NCI-H345 treated with DMSO at 0.1 percent for 48 hours (cell line): ENCODE measurements at regions not wholly inside any gene's neighbourhood (a gene's known extent, or its start where the extent isn't known, plus 50 kb on each side); places are given as distances from the start of the nearest gene placed in this dataset.
"Not testable (repeated sequence)": the region's sequence is repeated elsewhere in the genome, so short reads cannot be mapped to it uniquely, and the experiment has no call there.

Experiments used
- DNase-seq: peaks from one replicate; lab custom pipeline; 2025; ENCODE audit not compliant: unreplicated experiment; lab: John Stamatoyannopoulos, UW

- DNase-seq, result no peak
These were observed 498.2 kb downstream of the IRS2 start for GRCh38 chr13:109288151-109288709.

- DNase-seq, result no peak
These were observed 498.8 kb downstream of the IRS2 start for GRCh38 chr13:109287553-109287952.

DNA sequence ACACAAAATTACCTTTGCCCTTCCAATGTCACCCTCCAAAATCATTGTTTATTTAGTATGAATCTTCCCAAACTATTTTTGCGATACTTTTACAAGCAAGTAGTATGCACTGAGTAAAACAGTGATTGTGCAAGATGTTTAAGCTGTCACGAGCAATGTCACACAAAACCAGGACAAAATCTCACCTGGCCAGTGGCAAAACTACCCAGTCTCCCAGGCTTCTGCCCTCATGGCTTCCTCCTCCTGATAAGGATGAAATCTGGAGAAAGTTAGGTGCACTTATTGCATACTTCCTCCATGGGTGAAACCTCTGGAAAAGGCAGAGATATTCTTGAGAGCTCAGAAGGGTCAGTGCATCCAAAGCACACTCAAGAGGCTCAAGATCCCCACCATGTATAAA, 500.8 kb downstream of the IRS2 start:
- no peak for DNase-seq

- no peak for DNase-seq
These were observed 504.3 kb downstream of the IRS2 start for GRCh38 chr13:109281903-109282635.

- DNase-seq, result no peak
These were observed 505.1 kb downstream of the IRS2 start for GRCh38 chr13:109281017-109281902.

- no peak for DNase-seq
These were observed 510.1 kb downstream of the IRS2 start for GRCh38 chr13:109276261-109276660.

DNA sequence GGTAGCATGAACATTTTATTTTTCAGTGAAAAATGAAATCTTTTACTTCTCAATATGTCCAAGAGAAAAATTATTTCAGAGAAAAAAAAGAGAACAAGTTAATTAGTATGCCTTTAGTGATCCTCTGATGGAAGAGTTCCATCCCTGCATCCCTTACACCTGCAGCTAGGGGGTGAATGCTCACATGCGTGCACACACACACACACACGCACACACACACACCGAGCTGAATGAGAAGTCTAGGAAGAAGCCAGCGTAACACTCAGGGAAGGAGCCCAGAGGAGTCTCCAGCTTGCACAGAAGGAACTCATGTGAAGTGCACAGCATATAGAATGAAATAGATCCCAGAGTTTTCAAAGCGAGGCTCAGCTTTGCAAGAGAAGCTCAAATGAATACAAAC, 510.5 kb downstream of the IRS2 start:
- DNase-seq, result no peak

DNA sequence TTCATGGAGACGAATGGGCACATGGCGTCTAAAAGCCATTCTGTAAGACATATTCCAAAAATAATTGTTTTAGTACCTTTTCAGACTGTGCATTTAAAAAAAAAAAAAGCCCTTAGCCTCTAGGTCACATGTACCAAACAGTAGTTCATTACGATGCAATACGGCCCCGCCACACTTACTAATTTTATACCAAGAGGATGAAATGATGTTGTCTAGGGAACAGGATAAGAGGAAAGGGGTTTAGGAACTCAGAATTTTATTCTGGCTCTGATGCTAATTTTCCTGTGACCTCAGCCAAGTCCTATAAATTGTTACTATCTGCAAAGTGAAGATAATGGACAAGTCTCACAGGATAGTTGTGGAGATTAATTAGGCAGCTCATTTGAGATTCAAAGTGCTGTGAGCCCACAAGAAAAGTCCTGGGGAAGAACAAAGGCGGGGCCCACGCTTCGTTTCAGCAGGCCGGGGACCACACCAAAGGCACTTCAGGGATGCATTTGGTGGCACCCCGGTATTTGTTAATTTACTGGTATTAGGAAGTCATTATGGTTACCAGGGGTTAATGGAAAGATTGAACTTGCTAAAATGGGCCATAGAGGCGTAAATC, 511.1 kb downstream of the IRS2 start:
- DNase-seq, result no peak

- no peak for DNase-seq
These were observed 512.1 kb downstream of the IRS2 start for GRCh38 chr13:109274188-109274821.

GRCh38 chr13:109273326-109273751, 513.0 kb downstream of the IRS2 start:
- DNase-seq, result no peak

DNA sequence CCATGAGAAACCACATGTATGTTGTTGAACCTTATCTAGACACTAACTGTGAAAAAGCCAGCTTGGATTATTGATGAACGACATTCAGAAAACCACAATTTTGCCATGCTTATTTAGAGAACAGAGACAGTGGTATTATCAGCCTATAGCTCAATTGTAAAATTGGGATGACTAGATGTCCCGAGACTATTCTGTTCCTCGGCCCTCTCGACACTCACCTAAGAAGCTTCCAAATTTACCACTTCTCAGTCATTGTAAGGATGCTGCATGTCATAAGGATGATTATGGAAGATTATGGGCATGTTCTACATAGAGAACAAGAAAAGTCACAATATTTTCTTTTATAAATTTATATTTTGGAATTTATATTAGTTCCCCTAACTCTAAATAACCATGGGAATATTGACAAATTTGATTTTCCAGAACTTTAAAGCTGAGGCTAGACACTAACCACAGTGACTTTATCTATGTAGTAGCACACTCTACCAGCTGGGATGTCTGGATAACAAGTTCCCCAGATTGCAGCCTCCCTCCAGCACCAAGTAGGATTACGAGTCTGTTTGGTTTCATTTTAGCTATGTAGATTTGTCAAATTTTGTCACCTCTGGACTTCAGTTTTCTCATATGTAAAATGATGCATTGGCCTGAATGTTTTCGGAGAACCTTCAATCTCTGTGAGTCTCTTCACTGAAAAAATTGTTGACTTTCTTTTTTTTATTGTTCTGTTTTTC, 513.6 kb downstream of the IRS2 start:
- DNase-seq, result no peak

GRCh38 chr13:109271555-109272541, 514.5 kb downstream of the IRS2 start:
- no peak for DNase-seq

- no peak for DNase-seq
These were observed 515.3 kb downstream of the IRS2 start for GRCh38 chr13:109271061-109271460.

DNA sequence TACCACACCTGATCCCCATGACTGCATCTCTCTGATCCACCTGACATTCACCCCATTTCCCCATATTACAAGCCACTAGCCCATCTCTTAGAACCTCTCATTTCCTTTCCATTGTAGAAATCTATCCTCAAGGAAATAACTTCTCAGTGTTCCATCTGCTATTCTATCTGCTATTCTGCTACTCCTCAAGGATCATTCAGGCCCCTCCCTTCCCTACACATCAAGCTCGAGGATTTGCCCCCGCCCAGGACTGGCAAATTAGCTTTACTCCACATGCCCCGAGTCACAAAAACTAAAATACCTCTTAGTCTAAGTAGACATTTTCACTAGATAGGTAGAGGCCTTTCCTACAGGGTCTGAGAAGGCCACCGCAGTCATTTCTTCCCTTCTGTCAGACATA, 517.0 kb downstream of the IRS2 start:
- not testable (repeated sequence) for DNase-seq

GRCh38 chr13:109268492-109268891, 517.9 kb downstream of the IRS2 start:
- not testable (repeated sequence) for DNase-seq

DNA sequence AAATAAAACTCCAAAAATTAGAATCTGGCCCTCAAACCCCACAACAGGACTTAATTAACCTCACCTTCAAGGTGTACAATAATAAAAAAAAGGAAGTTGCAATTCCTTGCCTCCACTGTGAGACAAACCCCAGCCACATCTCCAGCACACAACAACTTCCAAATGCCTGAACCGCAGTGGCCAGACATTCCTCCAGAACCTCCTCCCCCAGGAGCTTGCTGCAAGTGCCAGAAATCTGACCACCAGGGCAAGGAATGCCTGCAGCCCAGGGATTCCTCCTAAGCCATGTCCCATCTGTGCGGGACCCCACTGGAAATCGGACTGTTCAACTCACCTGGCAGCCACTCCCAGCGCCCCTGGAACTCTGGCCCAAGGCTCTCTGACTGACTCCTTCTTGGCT, 519.0 kb downstream of the IRS2 start:
- DNase-seq, result not testable (repeated sequence)

- DNase-seq, result not testable (repeated sequence)
These were observed 521.0 kb downstream of the IRS2 start for GRCh38 chr13:109265438-109265742.

DNA sequence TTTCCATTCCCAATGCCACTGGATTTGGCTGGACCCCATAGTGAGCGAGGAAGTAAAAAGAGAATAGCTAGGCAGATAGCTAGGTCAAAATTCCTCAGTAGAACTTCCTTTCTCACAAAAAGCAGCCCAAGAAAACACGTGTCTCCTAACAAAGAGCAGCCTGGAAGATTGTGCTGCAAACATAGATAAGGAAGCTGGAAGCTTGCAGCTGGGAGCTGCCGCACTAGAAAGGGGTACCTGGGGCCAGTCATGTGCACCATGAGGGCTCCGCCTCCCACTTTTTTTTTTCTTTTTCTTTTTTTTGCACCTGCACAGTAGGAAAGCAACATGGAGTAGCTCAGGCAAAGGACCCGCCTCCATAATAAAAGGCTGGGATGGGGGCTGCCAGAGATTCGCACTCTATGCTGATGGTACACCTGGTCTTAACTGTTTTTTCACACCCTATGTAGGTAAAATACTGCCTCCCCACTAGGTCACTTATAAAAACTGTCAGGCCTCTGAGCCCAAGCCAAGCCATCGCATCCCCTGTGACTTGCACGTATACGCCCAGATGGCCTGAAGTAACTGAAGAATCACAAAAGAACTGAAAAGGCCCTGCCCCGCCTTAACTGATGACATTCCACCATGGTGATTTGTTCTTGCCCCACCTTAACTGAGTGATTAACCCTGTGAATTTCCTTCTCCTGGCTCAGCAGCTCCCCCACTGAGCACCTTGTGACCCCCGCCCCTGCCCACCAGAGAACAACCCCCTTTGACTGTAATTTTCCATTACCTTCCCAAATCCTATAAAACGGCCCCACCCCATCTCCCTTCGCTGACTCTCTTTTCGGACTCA, 521.6 kb downstream of the IRS2 start:
- not testable (repeated sequence) for DNase-seq
